K562 (cell line): ENCODE measurements at regions not wholly inside any gene's neighbourhood (a gene's known extent, or its start where the extent isn't known, plus 50 kb on each side); places are given as distances from the start of the nearest gene placed in this dataset.

ENCODE experiments used
- FOXJ2 ChIP-seq: fragments of 200-800 bp; sonication (Bioruptor generic); IDR thresholded peaks from 2 replicates; pipeline ENCODE4 v1.6.1; 2016; ENCODE audit warnings: missing genetic modification characterization, missing compliant biosample characterization
- MYC ChIP-seq, 2 experiments: fragments of 250-450 bp in 1 of 2; sonication (Bioruptor Pico) in 1 of 2; IDR thresholded peaks; 2 replicates each; pipeline versions ENCODE4 v1.5.1 to v1.6.1; 2012 to 2021; ENCODE audit warnings: low read depth in 2 of 2, borderline replicate concordance in 1 of 2, improper control_type of control experiment in 1 of 2, low read length in 1 of 2, mild to moderate bottlenecking in 1 of 2, moderate library complexity in 1 of 2
- SOX6 ChIP-seq: fragments of 450-650 bp; IDR thresholded peaks from 2 replicates; pipeline ENCODE4 v1.6.1; 2014; ENCODE audit warnings: mild to moderate bottlenecking
- TF ChIP-seq, protein P1 (sequence below), 2 experiments: fragments of 450-650 bp; conservative IDR thresholded peaks; 2 replicates each; pipeline ENCODE4 v1.6.1; 2017; ENCODE audit warnings: mild to moderate bottlenecking in 2 of 2, moderate library complexity in 2 of 2
- TF ChIP-seq, protein P2 (sequence below): fragments of 250-450 bp; sonication (Bioruptor Pico); IDR thresholded peaks from 2 replicates; pipeline ENCODE4 v1.9.0; 2021; ENCODE audit warnings: mild to moderate bottlenecking

DNA sequence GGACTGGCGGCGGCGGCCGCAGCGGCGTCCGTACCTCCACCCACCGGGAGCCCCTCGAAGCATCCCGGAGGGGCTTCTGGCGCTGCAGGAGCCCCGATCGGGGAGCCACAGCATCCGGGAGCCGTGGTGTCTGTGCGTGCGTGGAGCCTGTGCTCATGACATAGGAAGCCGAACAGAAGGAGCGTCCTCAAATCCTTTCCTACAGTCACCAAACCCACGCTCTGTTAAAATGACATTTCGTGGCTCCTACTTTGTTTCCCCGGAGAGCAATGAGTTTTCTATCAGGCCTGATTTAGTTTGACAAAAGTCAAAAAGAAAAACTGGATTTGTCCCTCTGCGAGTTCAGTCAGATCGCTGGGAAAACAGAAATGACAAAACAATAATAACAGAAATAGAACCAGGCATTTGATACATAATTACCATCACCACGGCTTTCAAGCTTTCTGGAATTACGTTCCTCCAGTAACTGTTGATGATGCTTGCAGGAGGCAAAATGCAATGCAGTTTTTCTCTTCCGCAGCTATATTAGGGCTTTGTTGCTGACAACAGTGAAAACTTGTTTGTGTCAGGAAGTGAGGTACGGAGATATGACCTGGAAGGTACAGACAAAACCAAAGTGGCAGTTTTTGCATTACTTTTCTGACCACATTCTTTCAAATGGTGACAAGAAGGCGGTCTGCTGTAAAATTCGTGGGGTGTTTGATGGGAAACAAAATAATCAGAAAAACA, 219.3 kb upstream of the MKLN1 start (continued):
- TF ChIP-seq FOXJ2 (tag) (0 out of 2 replicates have a peak, but pooled peaks have one; percentile 12), SOX6 (0 out of 2 replicates have a peak, but pooled peaks have one; percentile 1), MYC (IDR thresholded peaks at IDR 0.05; ENCODE audit: low read depth, low read length) (no peak), MYC (CRISPR knock-in tag; IDR thresholded peaks at IDR 0.05; ENCODE audit: borderline replicate concordance, low read depth) (0 out of 2 replicates have a peak, but pooled peaks have one; percentile 44)
- TF ChIP-seq, protein P1, sequence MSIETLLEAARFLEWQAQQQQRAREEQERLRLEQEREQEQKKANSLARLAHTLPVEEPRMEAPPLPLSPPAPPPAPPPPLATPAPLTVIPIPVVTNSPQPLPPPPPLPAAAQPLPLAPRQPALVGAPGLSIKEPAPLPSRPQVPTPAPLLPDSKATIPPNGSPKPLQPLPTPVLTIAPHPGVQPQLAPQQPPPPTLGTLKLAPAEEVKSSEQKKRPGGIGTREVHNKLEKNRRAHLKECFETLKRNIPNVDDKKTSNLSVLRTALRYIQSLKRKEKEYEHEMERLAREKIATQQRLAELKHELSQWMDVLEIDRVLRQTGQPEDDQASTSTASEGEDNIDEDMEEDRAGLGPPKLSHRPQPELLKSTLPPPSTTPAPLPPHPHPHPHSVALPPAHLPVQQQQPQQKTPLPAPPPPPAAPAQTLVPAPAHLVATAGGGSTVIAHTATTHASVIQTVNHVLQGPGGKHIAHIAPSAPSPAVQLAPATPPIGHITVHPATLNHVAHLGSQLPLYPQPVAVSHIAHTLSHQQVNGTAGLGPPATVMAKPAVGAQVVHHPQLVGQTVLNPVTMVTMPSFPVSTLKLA (conservative IDR thresholded peaks at IDR 0.05), result peak; percentile 60
- TF ChIP-seq, protein P2, sequence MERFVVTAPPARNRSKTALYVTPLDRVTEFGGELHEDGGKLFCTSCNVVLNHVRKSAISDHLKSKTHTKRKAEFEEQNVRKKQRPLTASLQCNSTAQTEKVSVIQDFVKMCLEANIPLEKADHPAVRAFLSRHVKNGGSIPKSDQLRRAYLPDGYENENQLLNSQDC, result 0 out of 2 replicates have a peak, but pooled peaks have one; percentile 39
- TF ChIP-seq, all 486 proteins: peak for 47
